Esophagus squamous epithelium (tissue), 5 donors: ENCODE measurements at regions not wholly inside any gene's neighbourhood (a gene's known extent, or its start where the extent isn't known, plus 50 kb on each side); places are given as distances from the start of the nearest gene placed in this dataset.

Experiments used
- DNase-seq: peaks from one replicate; lab custom pipeline; 2025; lab: John Stamatoyannopoulos, UW
- H3K27ac ChIP-seq, 4 donors: fragments of 200-600 bp; sonication (generic); one replicate each; pipeline ENCODE4 v1.5.1; 2016 to 2019; ENCODE audit warnings: mild to moderate bottlenecking in 1 of 4
- H3K27me3 ChIP-seq, 4 donors: fragments of 200-600 bp; sonication (generic); 1 replicate in 3 of 4; 2 replicates in 1 of 4; pipeline versions ENCODE4 v1.5.1 to v1.6.0; 2017 to 2021; ENCODE audit warnings: antibody characterized with exemption in 1 of 4
- H3K36me3 ChIP-seq, 3 donors: fragments of 200-600 bp; sonication (generic); one replicate each; pipeline ENCODE4 v1.5.1; 2016 to 2019
- H3K4me1 ChIP-seq, 3 donors: fragments of 200-600 bp; sonication (generic); one replicate each; pipeline ENCODE4 v1.5.1; 2017 to 2019
- H3K4me3 ChIP-seq, 4 donors: fragments of 200-600 bp; sonication (generic); 1 replicate in 3 of 4; 2 replicates in 1 of 4; pipeline ENCODE4 v1.5.1; 2016 to 2019; ENCODE audit warnings: mild to moderate bottlenecking in 2 of 4, moderate library complexity in 1 of 4
- H3K9me3 ChIP-seq, 3 donors: fragments of 200-600 bp; sonication (generic); one replicate each; pipeline ENCODE4 v1.5.1; 2016 to 2019
- POLR2A ChIP-seq, 4 donors: fragments of 450-650 bp; IDR thresholded peaks; one replicate each; pipeline ENCODE4 v1.6.1; 2017; ENCODE audit warnings: antibody characterized with exemption in 4 of 4, mild to moderate bottlenecking in 4 of 4, moderate library complexity in 3 of 4
- WGBS, 2 donors: methylation state at CpG; one replicate each; pipeline ENCODE4 v1.1.5; 2018; 5-methylcytosine and 5-hydroxymethylcytosine counted together
- intact Hi-C: fragments of 100-400 bp; cut with DNase I; formaldehyde crosslinking; loops from one replicate; pipeline ENCODE4 v1.15.0; 2022
- TF ChIP-seq, protein P1 (sequence below), 6 experiments: fragments of 450-650 bp in 4 of 6; fragments of 200-600 bp in 2 of 6; sonication (generic) in 2 of 6; IDR thresholded peaks; one replicate each; pipeline ENCODE4 v1.5.1; 2016 to 2019; ENCODE audit warnings: antibody characterized with exemption in 6 of 6, mild to moderate bottlenecking in 4 of 6, moderate library complexity in 4 of 6
- donor health status: DM: yes; HTN: yes; CAD: no.

DNA sequence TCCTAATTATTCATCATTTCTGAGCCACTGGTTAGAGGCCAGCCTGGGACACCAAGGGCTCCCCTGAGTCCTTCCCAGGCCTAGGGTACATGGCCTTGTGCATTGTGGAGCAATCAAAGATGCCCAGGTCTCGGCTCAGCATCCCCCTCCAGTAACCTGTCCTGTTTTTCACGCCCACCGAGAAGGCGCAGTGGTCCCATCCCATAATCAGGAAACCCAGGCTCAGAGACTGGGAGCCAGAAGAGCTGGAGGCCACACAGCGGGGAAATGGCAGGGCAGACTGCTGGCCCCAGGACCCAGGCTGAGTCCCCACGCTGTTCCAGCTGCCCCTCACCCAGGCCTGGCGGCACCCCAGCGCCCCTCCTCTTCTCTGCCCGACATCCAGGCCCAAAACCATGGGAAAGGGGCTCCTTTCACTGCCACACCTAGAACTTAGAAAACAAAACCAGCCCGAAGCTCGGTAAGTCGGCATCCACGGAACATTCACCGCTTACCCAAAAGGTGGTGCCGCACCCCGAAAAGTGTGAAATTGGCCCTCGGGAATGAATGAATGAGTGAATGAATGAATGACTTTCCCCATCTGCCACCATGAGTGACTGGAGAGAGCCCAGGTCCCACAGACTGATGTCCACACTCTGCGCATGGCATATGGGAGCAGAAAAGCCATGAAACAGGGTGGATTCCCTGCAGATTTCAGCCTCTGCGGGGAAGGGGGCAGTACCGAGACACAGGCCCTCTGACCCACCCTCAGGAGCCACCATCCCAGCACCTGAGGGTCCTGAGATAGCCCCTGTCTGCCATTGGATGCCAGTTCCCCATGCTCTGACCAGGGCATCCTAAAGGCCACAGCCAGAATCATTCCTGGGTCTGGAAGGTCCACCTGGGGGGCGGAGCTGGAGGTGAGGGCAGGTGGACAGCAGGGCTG, 132.5 kb downstream of the OLFM1 start:
- no peaks in the 10 kb centered on the region for H3K9me3 ChIP-seq
- DNase-seq, result no peak
- no peak overlapping the region for H3K27ac ChIP-seq
- no peak for TF ChIP-seq POLR2A (IDR thresholded peaks at IDR 0.05)
- TF ChIP-seq, protein P1, sequence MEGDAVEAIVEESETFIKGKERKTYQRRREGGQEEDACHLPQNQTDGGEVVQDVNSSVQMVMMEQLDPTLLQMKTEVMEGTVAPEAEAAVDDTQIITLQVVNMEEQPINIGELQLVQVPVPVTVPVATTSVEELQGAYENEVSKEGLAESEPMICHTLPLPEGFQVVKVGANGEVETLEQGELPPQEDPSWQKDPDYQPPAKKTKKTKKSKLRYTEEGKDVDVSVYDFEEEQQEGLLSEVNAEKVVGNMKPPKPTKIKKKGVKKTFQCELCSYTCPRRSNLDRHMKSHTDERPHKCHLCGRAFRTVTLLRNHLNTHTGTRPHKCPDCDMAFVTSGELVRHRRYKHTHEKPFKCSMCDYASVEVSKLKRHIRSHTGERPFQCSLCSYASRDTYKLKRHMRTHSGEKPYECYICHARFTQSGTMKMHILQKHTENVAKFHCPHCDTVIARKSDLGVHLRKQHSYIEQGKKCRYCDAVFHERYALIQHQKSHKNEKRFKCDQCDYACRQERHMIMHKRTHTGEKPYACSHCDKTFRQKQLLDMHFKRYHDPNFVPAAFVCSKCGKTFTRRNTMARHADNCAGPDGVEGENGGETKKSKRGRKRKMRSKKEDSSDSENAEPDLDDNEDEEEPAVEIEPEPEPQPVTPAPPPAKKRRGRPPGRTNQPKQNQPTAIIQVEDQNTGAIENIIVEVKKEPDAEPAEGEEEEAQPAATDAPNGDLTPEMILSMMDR (IDR thresholded peaks at IDR 0.05), result no peak
- H3K36me3 ChIP-seq, result no peaks in the 10 kb centered on the region
- peaks cover 0 to 34% (median 3%) of the 10 kb centered on the region in 3 donors for H3K4me1 ChIP-seq
- intact Hi-C loops, result no loop called here
- peaks cover 0 to 98% (median 0%) of the 10 kb centered on the region in 4 donors for H3K27me3 ChIP-seq
- no peak overlapping the region for H3K4me3 ChIP-seq
- 82 to 84% methylated on average over 11 to 18 of the region's 21 CpGs for WGBS, 2 donors

DNA sequence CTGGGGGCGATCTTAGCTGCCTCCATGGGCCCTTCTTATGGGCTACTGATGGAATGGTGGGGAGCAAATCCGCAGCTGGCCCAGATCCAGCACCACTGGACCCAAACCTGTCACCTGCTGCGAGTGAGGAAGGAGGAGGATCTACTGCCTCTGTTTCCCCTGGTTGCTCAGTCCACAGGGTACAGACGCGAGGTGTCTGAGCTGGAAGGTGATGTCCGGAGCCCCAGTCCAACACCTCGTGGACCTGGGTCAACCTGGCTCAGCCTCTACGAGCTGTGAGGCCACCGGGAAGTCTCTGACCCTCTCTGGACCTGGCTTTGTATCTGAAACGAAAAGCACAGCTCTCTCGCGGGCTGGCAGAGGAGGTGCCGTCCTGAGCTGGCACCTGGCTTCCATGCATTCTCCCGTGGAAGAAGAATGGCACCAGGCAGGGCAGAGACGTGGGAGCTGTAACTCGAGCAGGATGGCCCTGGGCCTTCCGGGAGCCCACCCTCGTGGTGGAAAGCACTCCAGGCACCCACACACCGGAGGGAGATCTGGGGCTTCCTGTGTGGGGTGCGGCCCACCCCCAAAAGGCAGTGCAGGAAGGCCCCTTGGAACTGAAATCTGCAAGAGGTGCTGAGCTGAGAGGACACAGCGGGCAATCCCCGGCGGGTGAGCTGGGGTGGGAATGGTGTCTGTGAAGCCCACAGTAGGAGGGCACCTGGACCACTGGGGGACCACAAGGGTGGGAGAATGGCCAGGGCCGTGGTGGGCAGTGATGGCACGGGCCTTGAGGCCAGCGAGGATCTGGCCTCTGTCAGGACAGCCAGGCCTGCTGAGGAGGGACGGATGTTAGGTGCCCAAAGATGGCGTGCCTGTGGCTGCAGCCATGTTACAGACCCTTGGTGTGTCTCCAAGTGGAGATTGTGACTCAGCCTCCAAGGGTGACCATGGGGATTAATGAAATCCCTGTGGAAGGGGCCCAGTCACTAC, 133.4 kb downstream of the OLFM1 start:
- no peaks in the 10 kb centered on the region for H3K9me3 ChIP-seq
- WGBS, 2 donors, result 67 to 87% methylated on average over 2 to 13 of the region's 28 CpGs
- DNase-seq, result no peak
- H3K4me3 ChIP-seq, result no peak overlapping the region
- intact Hi-C loops, result no loop called here
- H3K27ac ChIP-seq, result no peak overlapping the region
- TF ChIP-seq, protein P1 (IDR thresholded peaks at IDR 0.05), result no peak
- TF ChIP-seq POLR2A (IDR thresholded peaks at IDR 0.05), result no peak
- peaks cover 0 to 92% (median 0%) of the 10 kb centered on the region in 4 donors for H3K27me3 ChIP-seq
- H3K36me3 ChIP-seq, result no peaks in the 10 kb centered on the region
- H3K4me1 ChIP-seq, result peaks cover 0 to 29% (median 0%) of the 10 kb centered on the region in 3 donors

- TF ChIP-seq, protein P1 (IDR thresholded peaks at IDR 0.05), result no peak
- no peak for TF ChIP-seq POLR2A (IDR thresholded peaks at IDR 0.05)
- peaks cover 0 to 85% (median 0%) of the 10 kb centered on the region in 4 donors for H3K27me3 ChIP-seq
- no peaks in the 10 kb centered on the region for H3K9me3 ChIP-seq
- H3K4me3 ChIP-seq, result no peak overlapping the region
- WGBS, 2 donors, result 48 to 52% methylated on average over 5 to 7 of the region's 9 CpGs
- no peak overlapping the region for H3K27ac ChIP-seq
- H3K36me3 ChIP-seq, result no peaks in the 10 kb centered on the region
- peaks cover 0 to 24% (median 0%) of the 10 kb centered on the region in 3 donors for H3K4me1 ChIP-seq
- no peak for DNase-seq
- intact Hi-C loops, result no loop called here
Observed at GRCh38 chr9:135221576-135221950, 134.1 kb downstream of the OLFM1 start.

- Histone ChIP-seq H3K36me3 (no peaks in the 10 kb centered on the region), H3K4me3 (no peak overlapping the region), H3K4me1 (peaks cover 0 to 19% (median 0%) of the 10 kb centered on the region in 3 donors), H3K27ac (no peak overlapping the region), H3K9me3 (no peaks in the 10 kb centered on the region), H3K27me3 (peaks cover 0 to 84% (median 0%) of the 10 kb centered on the region in 4 donors)
- no peak for DNase-seq
- WGBS, 2 donors, result 70% methylated on average over 2 of the region's 16 CpGs; no CpG with 5 or more reads in 1 of the 2 donors
- TF ChIP-seq POLR2A (IDR thresholded peaks at IDR 0.05), result no peak
- TF ChIP-seq, protein P1 (IDR thresholded peaks at IDR 0.05), result peak in 1 of 6 experiments; percentile 8
- intact Hi-C loops, result no loop called here
Observed at GRCh38 chr9:135221951-135222631, 134.6 kb downstream of the OLFM1 start.
